ENCODE measurements at regions not wholly inside any gene's neighbourhood (a gene's known extent, or its start where the extent isn't known, plus 50 kb on each side); places are given as distances from the start of the nearest gene placed in this dataset.

- intact Hi-C loops (cut with DNase I; ENCODE audit: low total_unique reads): no loop called here
- H3K27me3 ChIP-seq (replicated peaks in 1 of 7): no peaks in the 10 kb centered on the region
- no peaks in the 10 kb centered on the region for H3K4me1 ChIP-seq
- WGBS, 5 donors: 76 to 90% (median 82%) methylated on average over 1 of the region's 1 CpG; no CpG with 5 or more reads in 2 of the 5 donors
- H3K27ac ChIP-seq: no peak overlapping the region
- no peak overlapping the region for H3K4me3 ChIP-seq
- no peaks in the 10 kb centered on the region for H3K36me3 ChIP-seq
- DNase-seq: no peak
- H3K9me3 ChIP-seq: no peaks in the 10 kb centered on the region
- TF ChIP-seq POLR2AphosphoS5 (IDR thresholded peaks at IDR 0.05): no peak
- TF ChIP-seq POLR2A (IDR thresholded peaks at IDR 0.05): no peak
- TF ChIP-seq, protein P1, sequence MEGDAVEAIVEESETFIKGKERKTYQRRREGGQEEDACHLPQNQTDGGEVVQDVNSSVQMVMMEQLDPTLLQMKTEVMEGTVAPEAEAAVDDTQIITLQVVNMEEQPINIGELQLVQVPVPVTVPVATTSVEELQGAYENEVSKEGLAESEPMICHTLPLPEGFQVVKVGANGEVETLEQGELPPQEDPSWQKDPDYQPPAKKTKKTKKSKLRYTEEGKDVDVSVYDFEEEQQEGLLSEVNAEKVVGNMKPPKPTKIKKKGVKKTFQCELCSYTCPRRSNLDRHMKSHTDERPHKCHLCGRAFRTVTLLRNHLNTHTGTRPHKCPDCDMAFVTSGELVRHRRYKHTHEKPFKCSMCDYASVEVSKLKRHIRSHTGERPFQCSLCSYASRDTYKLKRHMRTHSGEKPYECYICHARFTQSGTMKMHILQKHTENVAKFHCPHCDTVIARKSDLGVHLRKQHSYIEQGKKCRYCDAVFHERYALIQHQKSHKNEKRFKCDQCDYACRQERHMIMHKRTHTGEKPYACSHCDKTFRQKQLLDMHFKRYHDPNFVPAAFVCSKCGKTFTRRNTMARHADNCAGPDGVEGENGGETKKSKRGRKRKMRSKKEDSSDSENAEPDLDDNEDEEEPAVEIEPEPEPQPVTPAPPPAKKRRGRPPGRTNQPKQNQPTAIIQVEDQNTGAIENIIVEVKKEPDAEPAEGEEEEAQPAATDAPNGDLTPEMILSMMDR (IDR thresholded peaks at IDR 0.05 in 8 of 11, conservative IDR thresholded peaks at IDR 0.05 in 3 of 11): no peak
Observed at GRCh38 chrY:14290656-14291375, 233.5 kb upstream of the NLGN4Y start.

DNA sequence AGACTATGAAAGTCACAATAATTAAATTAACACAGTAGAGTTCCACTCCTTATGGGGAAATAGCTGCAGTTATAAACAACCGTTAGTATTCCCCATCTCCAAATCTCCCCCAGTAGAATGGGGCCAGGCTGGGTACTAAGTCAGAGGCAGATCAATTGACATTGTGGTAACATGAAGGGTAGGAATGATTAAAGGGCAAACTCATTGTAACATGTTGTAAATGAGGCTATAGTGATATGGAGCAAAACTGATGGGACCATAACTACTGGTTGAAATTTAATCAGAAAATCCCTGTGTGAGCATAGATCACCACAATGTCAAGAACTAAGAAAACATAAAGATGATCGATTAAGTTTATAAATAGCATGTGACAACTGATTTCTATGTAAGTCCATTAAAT, 231.9 kb upstream of the NLGN4Y start:
- Histone ChIP-seq H3K4me1 (no peaks in the 10 kb centered on the region), H3K27ac (no peak overlapping the region), H3K36me3 (no peaks in the 10 kb centered on the region), H3K9me3 (no peaks in the 10 kb centered on the region), H3K4me3 (no peak overlapping the region), H3K27me3 (replicated peaks in 1 of 7) (no peaks in the 10 kb centered on the region)
- WGBS, 5 donors: 88 to 93% (median 92%) methylated on average over 2 of the region's 2 CpGs; no CpG with 5 or more reads in 2 of the 5 donors
- intact Hi-C loops (cut with DNase I; ENCODE audit: low total_unique reads): no loop called here
- DNase-seq: no peak
- TF ChIP-seq, protein P1 (IDR thresholded peaks at IDR 0.05 in 8 of 11, conservative IDR thresholded peaks at IDR 0.05 in 3 of 11): no peak
- TF ChIP-seq POLR2A (IDR thresholded peaks at IDR 0.05) (no peak), POLR2AphosphoS5 (IDR thresholded peaks at IDR 0.05) (no peak)

GRCh38 chrY:14300775-14301174, 223.6 kb upstream of the NLGN4Y start:
- Histone ChIP-seq H3K27me3 (replicated peaks in 1 of 7) (no peaks in the 10 kb centered on the region), H3K4me1 (no peaks in the 10 kb centered on the region), H3K36me3 (no peaks in the 10 kb centered on the region), H3K9me3 (no peaks in the 10 kb centered on the region), H3K27ac (no peak overlapping the region), H3K4me3 (no peak overlapping the region)
- 61 to 70% (median 69%) methylated on average over 4 of the region's 4 CpGs; no CpG with 5 or more reads in 2 of the 5 donors for WGBS, 5 donors
- no peak for DNase-seq
- intact Hi-C loops (cut with DNase I; ENCODE audit: low total_unique reads): no loop called here
- TF ChIP-seq, protein P1 (IDR thresholded peaks at IDR 0.05 in 8 of 11, conservative IDR thresholded peaks at IDR 0.05 in 3 of 11): no peak

DNA sequence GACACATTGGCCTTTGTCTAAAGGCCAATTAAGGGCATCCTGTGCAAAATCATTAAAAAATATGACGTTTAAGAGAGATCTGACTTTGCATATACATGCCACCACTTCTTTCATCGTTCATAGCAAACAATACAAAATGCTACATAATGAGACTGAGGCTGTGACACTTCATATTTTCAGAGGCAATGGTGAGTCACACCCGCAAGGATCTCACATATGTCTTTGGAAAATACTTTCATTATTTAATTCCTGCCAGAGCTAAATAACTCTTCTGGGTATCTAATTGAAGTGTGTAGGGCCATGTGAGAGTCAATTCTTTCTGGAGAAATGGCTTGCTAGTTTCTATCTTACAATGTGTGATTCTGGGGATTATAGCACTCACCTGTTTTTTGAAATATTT, 222.8 kb upstream of the NLGN4Y start:
- Histone ChIP-seq H3K27ac (no peak overlapping the region), H3K27me3 (replicated peaks in 1 of 7) (no peaks in the 10 kb centered on the region), H3K4me1 (no peaks in the 10 kb centered on the region), H3K36me3 (no peaks in the 10 kb centered on the region), H3K4me3 (no peak overlapping the region), H3K9me3 (no peaks in the 10 kb centered on the region)
- intact Hi-C loops (cut with DNase I; ENCODE audit: low total_unique reads): no loop called here
- WGBS, 5 donors: 59 to 65% (median 64%) methylated on average over 3 of the region's 3 CpGs; no CpG with 5 or more reads in 2 of the 5 donors
- no peak for DNase-seq
- TF ChIP-seq POLR2A (IDR thresholded peaks at IDR 0.05): no peak
- TF ChIP-seq, protein P1 (IDR thresholded peaks at IDR 0.05 in 8 of 11, conservative IDR thresholded peaks at IDR 0.05 in 3 of 11): no peak
- TF ChIP-seq POLR2AphosphoS5 (IDR thresholded peaks at IDR 0.05): no peak
